ENCODE measurements at regions not wholly inside any gene's neighbourhood (a gene's known extent, or its start where the extent isn't known, plus 50 kb on each side); places are given as distances from the start of the nearest gene placed in this dataset.

- no peak overlapping the region for H3K27ac ChIP-seq
- TF ChIP-seq CTCF (IDR thresholded peaks at IDR 0.05) (peak; percentile 82), ZFX (IDR thresholded peaks at IDR 0.05; ENCODE audit: borderline replicate concordance) (no peak)
Measured at GRCh38 chr6:76275746-76276145, 203.3 kb upstream of the IMPG1 start.

- no peak for TF ChIP-seq CTCF (IDR thresholded peaks at IDR 0.05)
Measured at GRCh38 chr6:76264468-76264867, 192.0 kb upstream of the IMPG1 start.

GRCh38 chr6:76262240-76262639 is 189.8 kb upstream of the IMPG1 start:
- H3K27ac ChIP-seq: no peak overlapping the region
- no peak for TF ChIP-seq ZFX (IDR thresholded peaks at IDR 0.05; ENCODE audit: borderline replicate concordance)
- no peak for TF ChIP-seq CTCF (IDR thresholded peaks at IDR 0.05)

More at GRCh38 chr6:76264468-76264867, 192.0 kb upstream of the IMPG1 start:
- H3K27ac ChIP-seq: no peak overlapping the region

- H3K27ac ChIP-seq: no peak overlapping the region
- TF ChIP-seq ZFX (IDR thresholded peaks at IDR 0.05; ENCODE audit: borderline replicate concordance) (no peak), CTCF (IDR thresholded peaks at IDR 0.05) (no peak)
Measured at GRCh38 chr6:76250666-76251065, 178.2 kb upstream of the IMPG1 start.

- no peak for TF ChIP-seq CTCF (IDR thresholded peaks at IDR 0.05)
- TF ChIP-seq ZFX (IDR thresholded peaks at IDR 0.05; ENCODE audit: borderline replicate concordance): no peak
Measured at GRCh38 chr6:76247527-76247926, 175.1 kb upstream of the IMPG1 start.

GRCh38 chr6:76240092-76240491 is 167.6 kb upstream of the IMPG1 start:
- no peak overlapping the region for H3K27ac ChIP-seq
- TF ChIP-seq CTCF (IDR thresholded peaks at IDR 0.05): no peak
- no peak for TF ChIP-seq ZFX (IDR thresholded peaks at IDR 0.05; ENCODE audit: borderline replicate concordance)

More at GRCh38 chr6:76247527-76247926, 175.1 kb upstream of the IMPG1 start:
- H3K27ac ChIP-seq: no peak overlapping the region

GRCh38 chr6:76230711-76231110 is 158.2 kb upstream of the IMPG1 start:
- TF ChIP-seq ZFX (IDR thresholded peaks at IDR 0.05; ENCODE audit: borderline replicate concordance): no peak
- TF ChIP-seq CTCF (IDR thresholded peaks at IDR 0.05): peak; percentile 22
- H3K27ac ChIP-seq: no peak overlapping the region

Measured in 22Rv1 (cell line).